Glutamatergic neuron (in vitro differentiated cells): ENCODE measurements at regions not wholly inside any gene's neighbourhood (a gene's known extent, or its start where the extent isn't known, plus 50 kb on each side); places are given as distances from the start of the nearest gene placed in this dataset.
"Not testable (repeated sequence)": the region's sequence is repeated elsewhere in the genome, so short reads cannot be mapped to it uniquely, and the experiment has no call there.

ENCODE experiments used
- DNase-seq: peaks from one replicate; pipeline ENCODE4 v3.0.0; 2022
- H3K27ac Mint-ChIP-seq: one replicate; pipeline ENCODE4 v1.8.0; 2020; ENCODE audit warnings: mild to moderate bottlenecking, mixed read lengths, inconsistent platforms; ENCODE audit not compliant: unreplicated experiment
- H3K27me3 Mint-ChIP-seq: one replicate; pipeline ENCODE4 v1.8.0; 2020; ENCODE audit warnings: mild to moderate bottlenecking, moderate library complexity, mixed read lengths, inconsistent platforms; ENCODE audit not compliant: unreplicated experiment
- H3K36me3 Mint-ChIP-seq: one replicate; pipeline ENCODE4 v1.8.0; 2020; ENCODE audit warnings: mild to moderate bottlenecking, mixed read lengths, inconsistent platforms; ENCODE audit not compliant: unreplicated experiment
- H3K4me1 Mint-ChIP-seq: one replicate; pipeline ENCODE4 v1.8.0; 2020; ENCODE audit warnings: mild to moderate bottlenecking, low read depth, mixed read lengths, inconsistent platforms; ENCODE audit not compliant: unreplicated experiment
- H3K4me3 Mint-ChIP-seq: one replicate; pipeline ENCODE4 v1.8.0; 2020; ENCODE audit warnings: mild to moderate bottlenecking, mixed read lengths, inconsistent platforms; ENCODE audit not compliant: unreplicated experiment
- H3K9me3 Mint-ChIP-seq: one replicate; pipeline ENCODE4 v1.8.0; 2020; ENCODE audit warnings: mild to moderate bottlenecking, moderate library complexity, mixed read lengths, inconsistent platforms; ENCODE audit not compliant: unreplicated experiment

GRCh38 chr9:42931045-42931444 is 747.6 kb downstream of the SPATA31A6 start:
- not testable (repeated sequence) for H3K27ac Mint-ChIP-seq, H3K36me3 Mint-ChIP-seq, H3K27me3 Mint-ChIP-seq, H3K4me3 Mint-ChIP-seq, DNase-seq, H3K4me1 Mint-ChIP-seq, H3K9me3 Mint-ChIP-seq

GRCh38 chr9:42937583-42938235 is 754.2 kb downstream of the SPATA31A6 start:
- H3K27me3 Mint-ChIP-seq, H3K36me3 Mint-ChIP-seq, DNase-seq, H3K4me3 Mint-ChIP-seq, H3K27ac Mint-ChIP-seq, H3K9me3 Mint-ChIP-seq, H3K4me1 Mint-ChIP-seq: not testable (repeated sequence)

- not testable (repeated sequence) for H3K4me3 Mint-ChIP-seq, H3K27me3 Mint-ChIP-seq
These were observed 763.6 kb downstream of the SPATA31A6 start for GRCh38 chr9:42947050-42947449.

GRCh38 chr9:42951239-42951638 is 767.8 kb downstream of the SPATA31A6 start:
- not testable (repeated sequence) for H3K9me3 Mint-ChIP-seq, H3K4me1 Mint-ChIP-seq, H3K27me3 Mint-ChIP-seq, H3K36me3 Mint-ChIP-seq, H3K4me3 Mint-ChIP-seq, H3K27ac Mint-ChIP-seq
- peak; percentile 36 for DNase-seq

More at GRCh38 chr9:42947050-42947449, 763.6 kb downstream of the SPATA31A6 start:
- not testable (repeated sequence) for H3K4me1 Mint-ChIP-seq, H3K36me3 Mint-ChIP-seq, DNase-seq, H3K9me3 Mint-ChIP-seq, H3K27ac Mint-ChIP-seq

GRCh38 chr9:42965155-42965554 is 781.7 kb downstream of the SPATA31A6 start:
- not testable (repeated sequence) for H3K27me3 Mint-ChIP-seq

GRCh38 chr9:42971872-42972271 is 788.4 kb downstream of the SPATA31A6 start:
- not testable (repeated sequence) for H3K9me3 Mint-ChIP-seq

More at GRCh38 chr9:42965155-42965554, 781.7 kb downstream of the SPATA31A6 start:
- H3K36me3 Mint-ChIP-seq, H3K27ac Mint-ChIP-seq, DNase-seq, H3K4me3 Mint-ChIP-seq, H3K4me1 Mint-ChIP-seq, H3K9me3 Mint-ChIP-seq: not testable (repeated sequence)

GRCh38 chr9:42974725-42975124 is 791.3 kb downstream of the SPATA31A6 start:
- H3K4me1 Mint-ChIP-seq, H3K27ac Mint-ChIP-seq, H3K27me3 Mint-ChIP-seq, H3K9me3 Mint-ChIP-seq, H3K4me3 Mint-ChIP-seq, H3K36me3 Mint-ChIP-seq: not testable (repeated sequence)
- DNase-seq = peak; percentile 68

More at GRCh38 chr9:42971872-42972271, 788.4 kb downstream of the SPATA31A6 start:
- not testable (repeated sequence) for DNase-seq, H3K4me3 Mint-ChIP-seq, H3K4me1 Mint-ChIP-seq, H3K36me3 Mint-ChIP-seq, H3K27me3 Mint-ChIP-seq, H3K27ac Mint-ChIP-seq

GRCh38 chr9:42984761-42985160 is 801.3 kb downstream of the SPATA31A6 start:
- not testable (repeated sequence) for H3K36me3 Mint-ChIP-seq, H3K9me3 Mint-ChIP-seq, H3K4me3 Mint-ChIP-seq, H3K27ac Mint-ChIP-seq, H3K4me1 Mint-ChIP-seq, H3K27me3 Mint-ChIP-seq, DNase-seq
